ENCODE measurements at regions not wholly inside any gene's neighbourhood (a gene's known extent, or its start where the extent isn't known, plus 50 kb on each side); places are given as distances from the start of the nearest gene placed in this dataset.

DNA sequence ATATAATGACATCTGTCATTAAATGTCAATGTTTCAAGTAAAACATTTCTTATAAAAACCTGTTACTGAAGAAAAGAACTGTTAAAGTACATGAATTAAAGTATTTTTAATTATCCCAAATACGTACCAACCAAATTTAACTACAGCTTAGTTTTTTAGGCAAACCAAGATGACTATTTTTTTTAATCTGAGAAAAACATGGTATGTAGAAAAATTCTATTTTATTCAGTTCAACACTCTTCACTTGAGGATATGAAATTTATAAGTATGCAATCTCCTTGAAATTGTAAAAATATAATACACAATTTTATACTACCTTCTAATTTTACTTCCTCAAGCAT lies 75.3 kb upstream of the IFNE start:
- no peak for TF ChIP-seq CTCF (conservative IDR thresholded peaks at IDR 0.05)
- TF ChIP-seq ZFX (IDR thresholded peaks at IDR 0.05) = no peak
